H54 (cell line): ENCODE measurements at regions not wholly inside any gene's neighbourhood (a gene's known extent, or its start where the extent isn't known, plus 50 kb on each side); places are given as distances from the start of the nearest gene placed in this dataset.

Experiments used
- DNase-seq: peaks from one replicate; pipeline ENCODE4 v3.0.0; 2011; ENCODE audit warnings: low spot score, mixed read lengths; ENCODE audit not compliant: insufficient read length
- FAIRE-seq: peaks from 3 replicates; lab custom pipeline; 2011; peaks lifted over from hg19 to GRCh38; lab: Jason Lieb, UNC
- POLR2A ChIP-seq: IDR thresholded peaks from 2 replicates; pipeline ENCODE4 v1.6.1; 2011; ENCODE audit warnings: low read depth, mild to moderate bottlenecking, low read length

- no peak for DNase-seq
Measured at GRCh38 chr14:62081951-62082350, 319.7 kb downstream of the SNAPC1 start.

GRCh38 chr14:62082779-62083178, 320.6 kb downstream of the SNAPC1 start:
- DNase-seq = no peak
- FAIRE-seq = no peak
- no peak for TF ChIP-seq POLR2A

More at GRCh38 chr14:62081951-62082350, 319.7 kb downstream of the SNAPC1 start:
- no peak for TF ChIP-seq POLR2A
- no peak for FAIRE-seq

GRCh38 chr14:62084020-62084419, 321.8 kb downstream of the SNAPC1 start:
- FAIRE-seq (no peak), DNase-seq (no peak)
- no peak for TF ChIP-seq POLR2A

GRCh38 chr14:62087191-62087590, 325.0 kb downstream of the SNAPC1 start:
- no peak for FAIRE-seq
- TF ChIP-seq POLR2A = no peak
- no peak for DNase-seq

GRCh38 chr14:62093736-62094135, 331.5 kb downstream of the SNAPC1 start:
- TF ChIP-seq POLR2A = no peak
- FAIRE-seq = no peak
- DNase-seq = no peak

- no peak for TF ChIP-seq POLR2A
- no peak for FAIRE-seq
- DNase-seq = no peak
Measured at GRCh38 chr14:62097072-62097471, 334.9 kb downstream of the SNAPC1 start.

- no peak for DNase-seq
- no peak for TF ChIP-seq POLR2A
- FAIRE-seq = no peak
Measured at GRCh38 chr14:62097824-62098223, 335.6 kb downstream of the SNAPC1 start.

GRCh38 chr14:62098357-62098756, 336.1 kb downstream of the SNAPC1 start:
- no peak for FAIRE-seq
- TF ChIP-seq POLR2A = no peak
- DNase-seq = no peak

GRCh38 chr14:62099091-62099490, 336.9 kb downstream of the SNAPC1 start:
- FAIRE-seq (no peak), DNase-seq (no peak)
- no peak for TF ChIP-seq POLR2A

GRCh38 chr14:62101189-62101588, 339.0 kb downstream of the SNAPC1 start:
- no peak for TF ChIP-seq POLR2A
- FAIRE-seq (no peak), DNase-seq (no peak)

GRCh38 chr14:62101673-62102348, 339.6 kb downstream of the SNAPC1 start:
- FAIRE-seq (no peak), DNase-seq (no peak)
- no peak for TF ChIP-seq POLR2A

- no peak for TF ChIP-seq POLR2A
- no peak for FAIRE-seq
- DNase-seq = no peak
Measured at GRCh38 chr14:62102349-62102725, 340.1 kb downstream of the SNAPC1 start.

GRCh38 chr14:62103464-62103863, 341.2 kb downstream of the SNAPC1 start:
- DNase-seq = no peak
- no peak for FAIRE-seq
- TF ChIP-seq POLR2A = no peak

- no peak for DNase-seq
- FAIRE-seq = no peak
- TF ChIP-seq POLR2A = no peak
Measured at GRCh38 chr14:62110941-62111340, 348.7 kb downstream of the SNAPC1 start.

- FAIRE-seq (no peak), DNase-seq (no peak)
- TF ChIP-seq POLR2A = no peak
Measured at GRCh38 chr14:62117010-62117750, 355.0 kb downstream of the SNAPC1 start.
